Stomach (tissue), 4 donors: ENCODE measurements at regions not wholly inside any gene's neighbourhood (a gene's known extent, or its start where the extent isn't known, plus 50 kb on each side); places are given as distances from the start of the nearest gene placed in this dataset.

Experiments
- POLR2A ChIP-seq, 4 donors: fragments of 450-650 bp; IDR thresholded peaks; one replicate each; pipeline ENCODE4 v1.6.1; 2016; ENCODE audit warnings: antibody characterized with exemption in 4 of 4, control low read depth in 2 of 4, mild to moderate bottlenecking in 1 of 4, moderate library complexity in 1 of 4
- POLR2AphosphoS5 ChIP-seq, 3 donors: sonication (generic); formaldehyde crosslinking; IDR thresholded peaks; one replicate each; pipeline ENCODE4 v1.6.1; 2016; ENCODE audit warnings: antibody characterized with exemption in 3 of 3
- TF ChIP-seq, protein P1 (sequence below), 7 experiments: fragments of 450-650 bp in 4 of 7; fragments of 200-600 bp in 3 of 7; sonication (generic) in 3 of 7; IDR thresholded peaks; one replicate each; pipeline ENCODE4 v1.5.1; 2016 to 2019; ENCODE audit warnings: antibody characterized with exemption in 7 of 7, control low read depth in 2 of 7, mild to moderate bottlenecking in 1 of 7

- TF ChIP-seq, protein P1, sequence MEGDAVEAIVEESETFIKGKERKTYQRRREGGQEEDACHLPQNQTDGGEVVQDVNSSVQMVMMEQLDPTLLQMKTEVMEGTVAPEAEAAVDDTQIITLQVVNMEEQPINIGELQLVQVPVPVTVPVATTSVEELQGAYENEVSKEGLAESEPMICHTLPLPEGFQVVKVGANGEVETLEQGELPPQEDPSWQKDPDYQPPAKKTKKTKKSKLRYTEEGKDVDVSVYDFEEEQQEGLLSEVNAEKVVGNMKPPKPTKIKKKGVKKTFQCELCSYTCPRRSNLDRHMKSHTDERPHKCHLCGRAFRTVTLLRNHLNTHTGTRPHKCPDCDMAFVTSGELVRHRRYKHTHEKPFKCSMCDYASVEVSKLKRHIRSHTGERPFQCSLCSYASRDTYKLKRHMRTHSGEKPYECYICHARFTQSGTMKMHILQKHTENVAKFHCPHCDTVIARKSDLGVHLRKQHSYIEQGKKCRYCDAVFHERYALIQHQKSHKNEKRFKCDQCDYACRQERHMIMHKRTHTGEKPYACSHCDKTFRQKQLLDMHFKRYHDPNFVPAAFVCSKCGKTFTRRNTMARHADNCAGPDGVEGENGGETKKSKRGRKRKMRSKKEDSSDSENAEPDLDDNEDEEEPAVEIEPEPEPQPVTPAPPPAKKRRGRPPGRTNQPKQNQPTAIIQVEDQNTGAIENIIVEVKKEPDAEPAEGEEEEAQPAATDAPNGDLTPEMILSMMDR (IDR thresholded peaks at IDR 0.05), result no peak
- TF ChIP-seq POLR2AphosphoS5 (IDR thresholded peaks at IDR 0.05), result no peak
- no peak for TF ChIP-seq POLR2A (IDR thresholded peaks at IDR 0.05)
Measured at GRCh38 chr20:20904501-20904831, 192.0 kb upstream of the RALGAPA2 start.
